ENCODE measurements at regions not wholly inside any gene's neighbourhood (a gene's known extent, or its start where the extent isn't known, plus 50 kb on each side); places are given as distances from the start of the nearest gene placed in this dataset.

GRCh38 chr10:16259726-16260125 is 177.1 kb upstream of the PTER start:
- H3K27ac ChIP-seq = no peak overlapping the region
- no peak for TF ChIP-seq ZFX (IDR thresholded peaks at IDR 0.05; ENCODE audit: borderline replicate concordance)
- TF ChIP-seq CTCF (IDR thresholded peaks at IDR 0.05) = no peak

DNA sequence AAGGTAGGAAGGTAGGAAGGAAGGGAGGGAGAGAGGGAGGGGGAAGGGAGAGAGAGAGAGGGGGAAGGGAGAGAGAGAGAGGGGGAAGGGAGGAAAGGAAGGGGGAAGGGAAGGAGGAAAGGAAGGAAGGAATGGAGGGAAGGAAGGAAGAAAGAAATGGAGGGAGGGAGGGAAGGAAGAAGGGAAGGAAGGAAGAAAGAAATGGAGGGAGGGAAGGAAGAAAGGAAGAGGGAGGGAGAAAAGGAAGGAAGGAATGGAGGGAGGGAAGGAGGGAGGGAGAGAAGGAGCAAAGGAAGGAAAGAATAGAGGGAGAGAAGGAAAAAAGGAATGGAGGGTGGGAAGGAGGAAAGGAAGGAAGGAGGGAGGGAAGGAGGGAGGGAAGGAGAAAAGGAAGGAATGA is 176.4 kb upstream of the PTER start:
- TF ChIP-seq ZFX (IDR thresholded peaks at IDR 0.05; ENCODE audit: borderline replicate concordance) = no peak
- no peak for TF ChIP-seq CTCF (IDR thresholded peaks at IDR 0.05)

GRCh38 chr10:16271571-16271970 is 165.2 kb upstream of the PTER start:
- H3K27ac ChIP-seq = no peak overlapping the region
- TF ChIP-seq CTCF (IDR thresholded peaks at IDR 0.05) (no peak), ZFX (IDR thresholded peaks at IDR 0.05; ENCODE audit: borderline replicate concordance) (no peak)

More for the DNA sequence above, 176.4 kb upstream of the PTER start:
- no peak overlapping the region for H3K27ac ChIP-seq

DNA sequence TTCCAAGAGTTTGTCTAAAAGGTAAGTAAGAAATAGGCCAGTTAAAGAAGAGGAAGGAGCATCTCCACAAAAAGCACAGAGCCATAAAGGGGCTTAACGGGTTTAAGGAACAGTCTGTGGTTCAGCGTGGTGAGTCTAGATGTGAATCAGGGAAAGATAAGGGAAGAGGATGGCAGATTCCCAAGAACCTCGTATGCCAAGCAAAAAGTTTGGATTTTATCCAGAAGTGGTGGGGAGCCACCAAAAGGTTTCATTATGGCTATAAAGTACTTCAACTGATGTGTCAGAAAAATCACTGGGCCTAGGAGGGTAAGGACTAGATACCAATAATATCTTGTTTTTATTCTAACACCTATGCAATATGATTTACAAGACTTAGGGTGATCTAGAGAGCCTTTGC is 161.9 kb upstream of the PTER start:
- TF ChIP-seq ZFX (IDR thresholded peaks at IDR 0.05; ENCODE audit: borderline replicate concordance) = no peak
- TF ChIP-seq CTCF (IDR thresholded peaks at IDR 0.05) = no peak
- H3K27ac ChIP-seq = no peak overlapping the region

- H3K27ac ChIP-seq = no peak overlapping the region
- TF ChIP-seq ZFX (IDR thresholded peaks at IDR 0.05; ENCODE audit: borderline replicate concordance) (no peak), CTCF (IDR thresholded peaks at IDR 0.05) (no peak)
Measured at GRCh38 chr10:16280595-16280994, 156.2 kb upstream of the PTER start.

- no peak overlapping the region for H3K27ac ChIP-seq
- TF ChIP-seq CTCF (IDR thresholded peaks at IDR 0.05) = no peak
- no peak for TF ChIP-seq ZFX (IDR thresholded peaks at IDR 0.05; ENCODE audit: borderline replicate concordance)
Measured at GRCh38 chr10:16292366-16292765, 144.4 kb upstream of the PTER start.

GRCh38 chr10:16297069-16297468 is 139.7 kb upstream of the PTER start:
- H3K27ac ChIP-seq = no peak overlapping the region
- no peak for TF ChIP-seq CTCF (IDR thresholded peaks at IDR 0.05)
- no peak for TF ChIP-seq ZFX (IDR thresholded peaks at IDR 0.05; ENCODE audit: borderline replicate concordance)

Measured in 22Rv1 (cell line).